CD4-positive, alpha-beta T cell (primary cell): ENCODE measurements at regions not wholly inside any gene's neighbourhood (a gene's known extent, or its start where the extent isn't known, plus 50 kb on each side); places are given as distances from the start of the nearest gene placed in this dataset.

Experiments
- ATAC-seq: fragments of 200-7000 bp; cut with Tn5 transposase; one replicate; pipeline ENCODE4 v1.10.0; 2022; ENCODE audit warnings: mild to moderate bottlenecking; ENCODE audit not compliant: poor library complexity
- CTCF ChIA-PET: fragments of 350-600 bp; sonication (Branson Sonifier 250); formaldehyde crosslinking; loops from one replicate; lab custom pipeline; 2021; ENCODE audit warnings: antibody characterized with exemption, inconsistent platforms; lab: Charles Lee
- POLR2A ChIA-PET: fragments of 350-600 bp; sonication (Branson Sonifier 250); formaldehyde crosslinking; loops from one replicate; lab custom pipeline; 2021; ENCODE audit warnings: antibody characterized with exemption, inconsistent platforms; lab: Charles Lee
- DNase-seq, 14 experiments: peaks; one replicate each; pipeline ENCODE4 v3.0.0-alpha.2; 2013 to 2020; ENCODE audit warnings: mixed read lengths in 2 of 14
- H3K27ac ChIP-seq, 2 donors: one replicate each; pipeline versions ENCODE4 v1.5.1 to v1.7.0; 2013; ENCODE audit warnings: low read length in 2 of 2, low read depth in 1 of 2, mild to moderate bottlenecking in 1 of 2
- H3K27me3 ChIP-seq, 2 experiments: 1 replicate in 1 of 2; 2 replicates in 1 of 2; pipeline versions ENCODE4 v1.6.1 to v1.7.0; 2013; ENCODE audit warnings: low read length in 2 of 2, control low read depth in 1 of 2, mild to moderate bottlenecking in 1 of 2, moderate library complexity in 1 of 2; ENCODE audit not compliant: insufficient read depth in 2 of 2, control insufficient read depth in 1 of 2
- H3K36me3 ChIP-seq: one replicate; pipeline ENCODE4 v1.6.1; 2013; ENCODE audit warnings: low read length, control low read depth; ENCODE audit not compliant: insufficient read depth
- H3K4me1 ChIP-seq: one replicate; pipeline ENCODE4 v1.6.1; 2013; ENCODE audit warnings: low read length, control low read depth; ENCODE audit not compliant: insufficient read depth
- H3K4me3 ChIP-seq: one replicate; pipeline ENCODE4 v1.5.1; 2013; ENCODE audit warnings: mild to moderate bottlenecking, low read length, moderate library complexity
- H3K9me3 ChIP-seq, 2 experiments: 1 replicate in 1 of 2; 2 replicates in 1 of 2; pipeline versions ENCODE4 v1.6.1 to v1.7.0; 2013; ENCODE audit warnings: low read length in 2 of 2, mild to moderate bottlenecking in 2 of 2, control low read depth in 1 of 2, moderate library complexity in 1 of 2; ENCODE audit not compliant: control insufficient read depth in 1 of 2, insufficient read depth in 1 of 2
- H3K27ac Mint-ChIP-seq: one replicate; pipeline ENCODE4 v1.8.0; 2020; ENCODE audit warnings: mixed read lengths
- H3K27me3 Mint-ChIP-seq: one replicate; pipeline ENCODE4 v1.8.0; 2021; ENCODE audit warnings: mixed read lengths
- H3K36me3 Mint-ChIP-seq: one replicate; pipeline ENCODE4 v1.8.0; 2021; ENCODE audit warnings: low read depth, mixed read lengths
- H3K4me1 Mint-ChIP-seq: one replicate; pipeline ENCODE4 v1.8.0; 2021; ENCODE audit warnings: low read depth, mixed read lengths
- H3K4me3 Mint-ChIP-seq: one replicate; pipeline ENCODE4 v1.8.0; 2020; ENCODE audit warnings: mild to moderate bottlenecking, mixed read lengths
- H3K9me3 Mint-ChIP-seq: one replicate; pipeline ENCODE4 v1.8.0; 2020; ENCODE audit warnings: mixed read lengths
- CTCF ChIP-seq: fragments of 200-600 bp; IDR thresholded peaks from one replicate; pipeline ENCODE4 v1.8.0; 2022; ENCODE audit warnings: antibody characterized with exemption, mild to moderate bottlenecking
- intact Hi-C, 2 experiments: fragments of 100-400 bp; cut with DNase I in 1 of 2; cut with micrococcal nuclease in 1 of 2; formaldehyde crosslinking; loops; one replicate each; pipeline versions ENCODE4 v1.15.1 to v1.9.0; 2023 to 2025; cut with DNase I, micrococcal nuclease

- H3K4me1 Mint-ChIP-seq: no peaks in the 10 kb centered on the region
- POLR2A ChIA-PET: no interaction called here
- no peak overlapping the region for H3K27ac Mint-ChIP-seq
- no peak for DNase-seq
- Histone ChIP-seq H3K4me3 (no peak overlapping the region), H3K27me3 (no peaks in the 10 kb centered on the region), H3K4me1 (no peaks in the 10 kb centered on the region), H3K36me3 (no peaks in the 10 kb centered on the region), H3K9me3 (peaks cover 0 to 23% of the 10 kb centered on the region in 2 experiments), H3K27ac (no peak overlapping the region)
- H3K9me3 Mint-ChIP-seq: peaks cover 20% of the 10 kb centered on the region
- no peaks in the 10 kb centered on the region for H3K27me3 Mint-ChIP-seq
- no peak overlapping the region for H3K4me3 Mint-ChIP-seq
- TF ChIP-seq CTCF: no peak
- peaks cover 20% of the 10 kb centered on the region for H3K36me3 Mint-ChIP-seq
- CTCF ChIA-PET: interaction anchor here (0.6 kb wide), 1 partner anchor 844 kb away, joined by 3 read pairs; no protein-coding TSS in a partner anchor
- intact Hi-C loops: no loop called here
- no peak for ATAC-seq
Observed at GRCh38 chr3:189547448-189547847, 83.7 kb upstream of the TP63 start.

GRCh38 chr3:189548053-189548452, 83.1 kb upstream of the TP63 start:
- CTCF ChIA-PET: no interaction called here
- no peaks in the 10 kb centered on the region for H3K36me3 ChIP-seq
- no peak overlapping the region for H3K27ac ChIP-seq
- peaks cover 0 to 23% of the 10 kb centered on the region in 2 experiments for H3K9me3 ChIP-seq
- ATAC-seq (no peak), DNase-seq (no peak)
- Mint-ChIP-seq H3K36me3 (peaks cover 20% of the 10 kb centered on the region), H3K4me1 (no peaks in the 10 kb centered on the region), H3K27me3 (no peaks in the 10 kb centered on the region), H3K9me3 (peaks cover 20% of the 10 kb centered on the region), H3K27ac (no peak overlapping the region), H3K4me3 (no peak overlapping the region)
- no peaks in the 10 kb centered on the region for H3K4me1 ChIP-seq
- intact Hi-C loops: no loop called here
- no peaks in the 10 kb centered on the region for H3K27me3 ChIP-seq
- POLR2A ChIA-PET: no interaction called here
- no peak for TF ChIP-seq CTCF
- H3K4me3 ChIP-seq: no peak overlapping the region

GRCh38 chr3:189551007-189551406, 80.2 kb upstream of the TP63 start:
- no peaks in the 10 kb centered on the region for H3K27me3 ChIP-seq
- H3K27ac ChIP-seq: no peak overlapping the region
- CTCF ChIA-PET: no interaction called here
- TF ChIP-seq CTCF: no peak
- H3K4me3 ChIP-seq: no peak overlapping the region
- H3K4me1 ChIP-seq: no peaks in the 10 kb centered on the region
- Mint-ChIP-seq H3K4me1 (no peaks in the 10 kb centered on the region), H3K9me3 (peaks cover 17% of the 10 kb centered on the region), H3K27ac (no peak overlapping the region), H3K36me3 (peaks cover 20% of the 10 kb centered on the region), H3K27me3 (no peaks in the 10 kb centered on the region), H3K4me3 (no peak overlapping the region)
- intact Hi-C loops: no loop called here
- no peaks in the 10 kb centered on the region for H3K36me3 ChIP-seq
- peaks cover 10 to 23% of the 10 kb centered on the region in 2 experiments for H3K9me3 ChIP-seq
- POLR2A ChIA-PET: no interaction called here
- no peak for DNase-seq
- ATAC-seq: no peak
